GM21723 (cell line): ENCODE measurements at regions not wholly inside any gene's neighbourhood (a gene's known extent, or its start where the extent isn't known, plus 50 kb on each side); places are given as distances from the start of the nearest gene placed in this dataset.

Source experiments
- ATAC-seq: cut with Tn5 transposase; IDR thresholded peaks from one replicate; pipeline ENCODE4 v1.9.1; 2021; ENCODE audit warnings: mild to moderate bottlenecking, moderate library complexity; ENCODE audit not compliant: unreplicated experiment

DNA sequence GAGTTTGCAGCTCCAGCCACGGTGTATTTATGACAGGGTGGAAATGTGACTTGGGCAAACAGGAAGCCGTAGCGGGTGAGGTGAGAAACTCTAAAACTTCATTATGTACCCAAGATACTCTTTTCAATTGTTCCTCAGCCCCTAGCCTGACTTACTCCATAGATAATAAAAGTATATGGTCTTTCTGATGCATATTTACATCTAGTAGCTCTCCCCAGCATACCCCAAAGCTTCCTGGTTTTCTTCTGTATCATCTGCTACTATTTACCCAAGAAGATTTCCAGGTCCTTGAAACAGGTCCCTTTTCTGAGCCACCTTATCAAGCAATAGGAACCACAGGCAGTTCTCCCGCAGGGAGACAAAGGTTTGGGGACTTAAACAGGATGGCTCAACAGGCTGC, 201.5 kb upstream of the ESRRG start:
- ATAC-seq = no peak

- no peak for ATAC-seq
Observed at GRCh38 chr1:216923601-216924000, 200.4 kb upstream of the ESRRG start.

DNA sequence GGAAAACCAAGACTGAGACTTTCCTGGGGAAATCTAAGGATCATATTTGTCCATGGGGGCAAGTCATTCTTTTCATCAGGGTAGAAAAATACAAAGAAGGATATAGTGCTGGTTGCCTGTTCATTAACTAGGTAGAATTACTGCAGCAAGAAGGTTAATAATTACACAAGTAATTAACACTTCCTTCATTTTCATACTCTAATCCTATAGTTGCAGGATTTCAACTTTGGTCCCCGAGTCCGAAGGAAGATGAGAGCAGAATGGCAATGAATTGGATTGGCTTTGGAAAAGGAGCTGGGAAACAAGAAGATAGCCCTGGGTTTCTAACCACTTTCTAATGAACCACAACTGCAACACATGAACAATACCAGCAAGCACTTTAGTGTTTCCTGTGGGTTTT, 199.2 kb upstream of the ESRRG start:
- no peak for ATAC-seq

DNA sequence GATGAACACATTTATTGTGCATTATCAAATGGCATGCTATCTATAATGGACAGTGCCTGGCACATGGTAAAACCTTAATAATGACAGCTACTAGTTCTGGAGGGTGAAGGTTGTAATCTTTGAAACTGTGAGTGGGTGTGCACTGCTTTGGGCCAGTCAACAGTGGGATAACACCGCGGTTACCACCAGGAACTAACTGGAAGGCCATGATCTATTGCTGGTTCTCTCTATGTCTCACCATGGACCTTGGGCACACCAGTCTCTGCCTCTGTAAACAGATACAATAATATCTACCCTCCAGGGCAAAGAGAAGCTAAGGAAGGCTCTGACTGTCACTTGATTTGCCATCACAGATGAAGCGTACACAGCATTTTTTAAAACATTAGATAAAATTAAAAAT, 198.6 kb upstream of the ESRRG start:
- ATAC-seq = no peak

DNA sequence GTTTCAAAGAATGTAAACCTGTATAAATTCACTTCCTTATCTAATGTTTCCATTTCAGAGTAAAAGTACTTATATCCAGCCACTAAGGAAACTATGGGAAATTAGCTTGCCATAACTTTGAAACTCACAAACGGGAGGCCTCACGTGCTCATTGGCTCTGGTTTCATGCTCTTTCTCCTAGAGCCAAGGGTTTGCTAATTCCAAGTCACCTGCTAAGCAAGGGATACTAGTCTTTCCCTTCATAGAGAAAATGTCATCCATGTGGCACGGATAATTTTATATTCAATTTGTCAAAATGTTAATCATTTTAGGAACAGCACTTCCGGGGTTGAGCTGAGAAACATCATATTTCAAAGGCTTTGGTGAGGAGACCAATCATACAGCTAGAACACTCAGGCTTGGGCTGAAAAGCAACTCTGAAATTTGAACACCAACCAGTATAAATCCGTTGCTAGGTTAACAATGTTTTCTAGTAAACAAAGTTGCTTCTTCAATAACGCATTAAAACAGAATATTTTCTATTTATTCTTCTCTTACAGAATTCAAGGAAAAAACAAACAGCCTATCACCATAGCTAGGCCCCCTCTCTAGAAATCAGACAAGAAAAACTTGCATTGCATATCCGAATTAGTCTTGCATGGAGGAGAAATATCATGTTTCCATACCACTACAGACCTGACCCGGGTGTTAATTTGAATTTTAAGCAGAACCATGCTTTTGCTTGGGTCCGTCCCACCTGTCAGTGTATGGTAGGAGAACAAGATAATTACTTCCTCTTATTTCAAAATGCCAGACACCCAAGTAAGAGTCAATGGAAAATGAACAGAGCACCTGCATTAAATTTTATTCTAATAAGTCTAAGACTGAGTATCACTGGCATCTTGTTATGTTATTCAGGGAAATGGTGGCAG, 196.1 kb upstream of the ESRRG start:
- no peak for ATAC-seq

GRCh38 chr1:216916890-216917438, 193.7 kb upstream of the ESRRG start:
- no peak for ATAC-seq

DNA sequence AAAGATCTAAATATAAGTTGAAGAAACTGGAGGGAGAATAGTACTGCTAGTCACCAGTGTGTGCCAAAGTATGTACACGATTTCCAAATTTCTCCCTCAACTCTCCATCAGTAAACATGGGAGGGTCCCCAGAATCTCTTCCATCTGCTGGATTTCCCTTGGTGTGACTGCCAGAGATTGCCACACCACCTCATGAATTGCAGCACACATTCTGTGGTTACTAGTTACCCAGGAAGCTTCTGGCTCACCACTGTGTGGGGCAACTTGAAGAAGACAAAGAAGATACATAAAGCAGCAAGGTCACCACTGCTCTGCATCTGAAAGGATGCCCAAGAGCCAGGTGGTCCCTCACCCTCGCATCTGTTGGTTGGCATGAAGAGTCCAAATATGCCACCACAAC, 191.7 kb upstream of the ESRRG start:
- ATAC-seq = no peak

DNA sequence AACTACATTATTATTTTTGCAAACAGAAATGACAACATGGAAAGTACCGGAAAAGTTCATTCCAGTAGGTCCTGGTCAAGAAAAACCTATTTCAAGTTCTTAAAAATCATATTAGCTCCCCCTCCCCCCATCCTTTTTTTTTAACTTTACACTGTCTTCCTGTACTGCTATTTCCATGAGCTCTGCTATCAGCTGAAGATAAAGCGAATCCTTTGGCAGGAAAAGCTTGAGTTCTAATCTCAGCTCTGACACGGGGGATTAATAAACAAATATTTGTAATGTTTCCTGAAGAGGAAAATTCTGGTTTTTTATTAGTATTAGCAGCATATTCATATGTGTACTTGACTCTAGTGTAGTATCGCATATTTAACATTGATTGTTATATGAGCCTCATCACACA, 190.7 kb upstream of the ESRRG start:
- no peak for ATAC-seq

DNA sequence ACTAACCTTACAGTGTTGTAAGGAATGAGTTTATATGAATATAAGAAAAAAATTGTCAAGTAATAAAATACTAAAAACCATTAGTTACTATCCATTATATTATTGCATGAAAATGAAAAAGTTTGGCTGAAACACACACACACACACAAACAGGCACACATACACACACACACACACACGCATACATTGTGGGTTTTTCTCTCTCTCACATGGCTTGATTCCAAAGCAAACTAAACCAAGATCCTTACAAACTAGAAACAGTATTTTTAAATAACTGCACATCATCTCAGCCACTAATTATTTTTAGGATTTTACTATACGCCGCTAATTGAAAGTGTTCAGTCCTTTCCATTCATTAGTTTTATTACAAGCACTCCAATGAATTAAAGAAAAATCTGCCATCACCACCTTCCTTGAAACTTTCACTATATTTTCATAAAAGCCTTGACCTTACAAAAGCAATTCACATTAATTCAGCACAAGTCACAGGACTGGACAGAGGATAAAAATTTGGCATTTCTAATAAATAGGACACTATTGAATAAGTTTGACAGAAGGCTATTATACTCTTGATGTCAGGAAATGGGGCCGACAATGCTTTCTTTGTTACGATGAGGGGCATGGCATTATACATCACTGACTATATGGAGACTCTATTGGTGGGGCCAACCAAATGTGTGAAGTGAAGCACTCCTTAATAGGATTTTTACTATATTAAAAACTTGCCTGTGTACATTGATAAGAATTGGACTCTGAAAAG, 187.0 kb upstream of the ESRRG start:
- no peak for ATAC-seq

DNA sequence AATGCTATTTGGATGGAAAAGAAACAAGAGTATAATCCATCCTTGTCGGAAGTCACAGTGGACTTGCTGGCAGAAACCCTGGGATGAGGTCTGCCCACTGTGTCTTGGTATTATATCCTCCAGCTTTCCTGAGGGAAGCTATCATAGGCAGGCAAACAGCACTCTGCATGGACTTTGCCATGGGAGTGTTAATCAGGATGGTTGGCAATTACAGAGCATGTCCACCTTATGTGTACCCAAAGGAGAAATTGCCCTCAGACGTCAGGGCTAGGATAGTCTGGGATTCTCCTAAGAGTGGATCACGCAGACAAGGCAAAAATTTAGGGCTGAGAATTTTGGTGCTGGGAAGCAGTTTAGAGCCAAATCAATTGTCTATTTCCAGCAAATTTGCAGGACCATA, 184.9 kb upstream of the ESRRG start:
- no peak for ATAC-seq

DNA sequence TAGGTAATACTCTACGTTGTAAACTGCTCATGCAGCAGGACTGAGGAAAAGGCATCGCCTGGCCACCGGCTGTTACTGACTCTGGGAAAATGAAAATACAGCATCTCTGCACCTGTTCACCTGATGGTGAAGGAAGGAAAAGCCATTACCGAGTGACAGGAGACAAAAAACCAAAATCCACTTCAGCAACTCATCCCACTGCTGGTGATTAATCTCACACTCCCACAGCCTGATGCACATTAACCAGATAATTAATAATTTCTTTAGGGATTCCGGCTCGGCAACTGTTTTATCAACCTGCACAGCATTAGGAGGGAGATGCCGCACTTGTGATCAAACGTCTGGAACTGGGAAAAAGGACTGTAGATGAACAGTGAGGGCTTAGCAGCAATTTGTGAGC, 183.9 kb upstream of the ESRRG start:
- no peak for ATAC-seq

DNA sequence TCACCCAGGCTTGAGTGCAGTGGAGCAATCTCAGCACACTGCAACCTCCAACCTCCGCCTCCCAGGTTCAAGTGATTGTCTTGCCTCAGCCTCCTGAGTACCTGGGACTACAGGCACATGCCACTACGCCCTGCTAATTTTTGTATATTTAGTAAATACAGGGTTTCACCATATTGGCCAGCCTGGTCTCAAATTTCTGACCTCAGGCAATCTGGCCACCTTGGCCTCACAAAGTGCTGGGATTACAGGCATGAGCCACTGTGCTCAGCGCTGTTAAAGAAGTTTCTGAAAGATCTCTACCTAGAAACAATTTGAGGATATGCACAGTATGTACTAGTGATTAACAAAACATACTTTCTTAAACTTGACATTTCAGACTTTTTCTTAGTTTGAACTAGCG, 182.6 kb upstream of the ESRRG start:
- ATAC-seq = no peak

DNA sequence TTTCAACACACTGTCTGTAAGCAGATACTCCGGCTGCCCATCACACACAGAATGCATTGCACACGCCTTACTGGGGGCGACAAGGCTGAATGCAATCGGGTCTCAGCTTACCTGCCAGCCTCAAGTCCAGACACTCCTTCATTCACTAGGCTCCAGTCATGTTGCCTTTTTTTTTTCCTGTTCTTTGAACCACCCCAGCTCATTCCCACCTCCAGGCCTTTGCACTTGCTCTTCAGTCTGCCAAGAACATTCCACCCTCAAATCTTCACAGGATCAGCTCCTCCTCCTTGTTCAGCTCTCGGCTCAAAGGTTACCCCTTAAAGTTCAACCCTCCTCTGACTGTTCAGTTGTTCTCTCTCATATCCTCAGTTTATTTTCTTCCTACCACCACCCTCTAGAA, 181.9 kb upstream of the ESRRG start:
- ATAC-seq = no peak

DNA sequence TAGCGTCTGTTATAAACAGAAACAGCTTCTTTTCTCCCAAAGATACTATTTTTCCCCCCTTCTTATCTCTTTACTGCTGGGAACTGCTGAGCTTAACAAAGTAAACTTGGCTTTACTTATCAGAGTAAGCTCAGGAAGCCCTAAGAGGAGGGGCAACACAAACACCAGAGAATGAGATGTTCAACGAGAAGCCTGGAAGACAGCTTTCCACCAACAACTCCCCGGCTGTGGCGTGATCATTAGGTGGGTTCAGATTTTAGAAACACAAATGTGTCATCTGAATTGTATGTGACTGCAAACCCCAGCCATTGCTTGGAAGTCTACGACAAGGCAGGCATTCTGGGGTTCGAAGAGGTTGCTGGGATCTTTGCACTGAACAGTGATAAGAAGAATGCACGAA, 181.2 kb upstream of the ESRRG start:
- no peak for ATAC-seq

- ATAC-seq = no peak
Observed at GRCh38 chr1:216903382-216903740, 180.1 kb upstream of the ESRRG start.

DNA sequence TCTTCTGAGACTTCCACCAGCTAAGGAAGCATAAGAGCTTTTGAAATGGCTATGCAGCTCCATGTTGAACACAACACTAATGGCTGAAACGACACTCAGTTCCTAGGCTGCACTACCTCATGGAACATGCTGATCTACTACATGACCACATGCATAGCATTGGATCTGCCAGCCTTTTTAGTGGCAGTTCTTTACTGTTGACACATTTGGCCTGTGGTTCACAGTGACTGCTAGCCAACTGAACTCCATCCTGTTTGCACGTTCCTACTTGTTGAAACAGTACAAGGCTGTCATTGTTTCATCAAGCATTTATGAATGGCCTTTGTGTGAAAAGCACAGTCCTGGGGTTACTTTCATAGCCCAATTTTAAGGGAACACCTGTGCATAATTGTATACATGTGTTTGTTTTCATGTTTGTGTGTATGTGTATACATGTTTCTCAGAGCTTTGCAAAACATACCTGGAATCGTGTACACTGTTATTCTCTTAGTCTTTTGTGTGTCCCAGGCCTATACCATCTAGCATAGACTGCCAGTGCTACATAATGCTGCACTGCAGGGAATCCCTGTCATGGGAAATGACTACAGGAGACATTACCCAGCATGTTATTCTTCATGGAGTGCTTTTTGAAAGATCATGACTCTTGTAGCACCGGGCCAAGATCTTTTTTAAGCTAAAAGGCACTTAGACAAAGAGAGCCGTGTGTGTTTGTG, 179.6 kb upstream of the ESRRG start:
- no peak for ATAC-seq

DNA sequence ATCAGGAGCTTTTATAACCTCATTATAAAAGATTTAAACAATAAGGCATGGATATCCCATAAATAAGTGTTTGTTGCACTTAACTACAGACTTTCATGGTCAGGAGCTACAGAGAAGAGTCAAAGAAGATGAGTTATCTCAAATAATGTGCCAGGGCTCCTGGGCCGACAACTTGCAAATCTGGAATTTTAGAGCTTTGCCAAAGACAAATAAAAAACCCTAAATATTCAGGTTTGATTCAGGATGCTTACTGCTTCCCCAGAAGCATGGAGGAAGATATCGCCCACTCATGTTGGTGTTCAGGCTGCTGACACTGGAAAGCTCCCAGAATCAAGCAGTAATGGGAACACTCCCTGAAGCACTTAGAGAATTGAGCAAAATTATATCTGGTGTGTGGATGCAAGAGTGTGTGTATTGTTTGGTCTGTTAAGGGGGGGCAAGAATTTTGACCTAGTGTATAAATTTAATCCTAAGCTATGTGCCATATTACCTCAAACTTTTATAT, 176.9 kb upstream of the ESRRG start:
- ATAC-seq = no peak

DNA sequence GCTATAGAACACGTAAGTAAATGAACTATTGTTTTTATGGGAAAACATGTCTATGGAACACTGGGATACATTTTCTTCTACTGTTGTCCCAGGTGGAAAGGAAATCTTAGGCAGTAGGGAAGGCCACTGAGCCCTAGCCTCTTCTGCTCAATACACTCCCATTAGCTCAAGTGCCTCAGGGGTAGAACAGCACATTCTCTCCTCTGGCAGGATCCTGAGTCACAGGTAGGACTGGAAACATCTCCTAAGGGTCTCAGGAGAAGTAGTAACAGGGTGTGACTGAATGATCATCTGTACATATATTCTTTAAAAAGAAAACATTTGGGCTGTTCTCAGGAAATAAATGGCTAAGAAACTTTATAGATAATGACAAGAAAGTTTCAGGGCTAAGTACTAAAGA, 175.6 kb upstream of the ESRRG start:
- ATAC-seq = no peak

- no peak for ATAC-seq
Observed at GRCh38 chr1:216896146-216896545, 172.9 kb upstream of the ESRRG start.

DNA sequence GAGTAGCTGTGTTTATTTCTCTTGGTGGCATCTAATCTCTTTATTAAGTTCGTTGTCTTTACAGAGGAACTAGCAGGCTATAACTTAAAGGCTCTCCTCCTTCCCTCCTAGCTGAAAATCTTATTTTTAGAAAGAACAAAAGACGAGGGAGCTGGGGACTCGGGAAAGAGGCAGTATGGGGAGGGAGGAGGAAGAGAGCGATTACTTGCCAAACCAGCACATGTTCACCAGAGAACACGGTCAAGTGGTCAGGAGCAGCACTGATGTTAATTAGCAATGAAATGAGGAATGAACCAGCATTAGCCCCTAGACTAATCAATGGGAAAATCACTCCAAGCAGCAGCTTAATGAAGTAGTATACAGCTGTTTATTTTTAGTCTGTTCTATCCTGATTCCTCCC, 171.3 kb upstream of the ESRRG start:
- no peak for ATAC-seq

- no peak for ATAC-seq
Observed at GRCh38 chr1:216892581-216893160, 169.4 kb upstream of the ESRRG start.
